ENCODE measurements at regions not wholly inside any gene's neighbourhood (a gene's known extent, or its start where the extent isn't known, plus 50 kb on each side); places are given as distances from the start of the nearest gene placed in this dataset.

DNA sequence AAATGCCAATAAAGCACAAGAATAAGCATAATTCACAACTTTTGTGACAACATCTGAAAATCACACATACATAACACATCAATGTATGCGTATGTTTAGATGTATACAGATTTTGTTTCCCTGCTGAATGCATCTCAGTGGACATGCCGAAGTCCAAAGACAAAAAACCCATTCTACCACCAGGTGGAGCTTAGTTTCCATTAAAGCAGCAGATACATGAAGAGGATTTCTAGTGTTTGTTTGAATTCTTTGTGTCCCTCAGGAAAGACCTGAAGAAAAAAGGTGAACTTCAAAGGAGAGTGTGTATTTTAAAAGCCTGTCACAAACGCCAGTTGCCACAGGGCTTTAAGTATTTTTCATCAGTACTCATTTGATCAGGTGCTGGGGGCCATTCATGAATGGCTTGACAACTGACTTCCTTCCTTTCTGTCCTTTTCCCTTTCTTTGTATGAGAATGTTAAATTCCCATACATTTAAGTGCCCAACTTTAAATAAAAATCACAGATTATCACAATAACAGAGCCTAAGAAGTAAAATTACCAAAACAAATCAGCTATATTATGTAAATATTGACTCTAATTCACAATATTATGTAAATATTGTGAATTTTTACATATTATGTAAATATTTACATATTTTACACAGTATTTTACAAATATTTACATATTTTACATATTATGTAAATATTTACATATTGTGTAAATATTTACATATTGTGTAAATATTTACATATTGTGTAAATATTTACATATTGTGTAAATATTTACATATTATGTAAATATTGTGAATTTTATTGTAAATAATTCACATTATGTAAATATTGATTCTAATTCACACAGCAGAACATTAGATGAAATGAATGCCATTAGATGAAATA lies 343.0 kb downstream of the CRPPA start:
- H3K36me3 Mint-ChIP-seq (ENCODE audit: low read depth), result peaks cover 6% of the 10 kb centered on the region; the same call in 2 of the 3 replicates
- H3K27me3 ChIP-seq (ENCODE audit: insufficient read depth), result no peaks in the 10 kb centered on the region
- peak overlapping the region; percentile 50; the same call in 1 of the 2 replicates for H3K27ac Mint-ChIP-seq
- H3K4me3 Mint-ChIP-seq, result no peak overlapping the region
- no peak overlapping the region for H2AFZ ChIP-seq
- H3K4me1 ChIP-seq (ENCODE audit: insufficient read depth), result 0 out of 2 replicates have a peak, but pooled peaks cover 8% of the 10 kb centered on the region
- H3K27ac ChIP-seq (ENCODE audit: low read depth), result no peak overlapping the region
- DNase-seq (ENCODE audit: low spot score) (peak; percentile 78), ATAC-seq (peak; percentile 77)
- no peaks in the 10 kb centered on the region for H3K36me3 ChIP-seq (ENCODE audit: insufficient read depth)
- H3K9me3 Mint-ChIP-seq, result peaks cover 3% of the 10 kb centered on the region; the same call in 1 of the 3 replicates
- no peaks in the 10 kb centered on the region for H3F3A ChIP-seq (replicated peaks; ENCODE audit: low read depth)
- H3K4me3 ChIP-seq, result no peak overlapping the region
- no peaks in the 10 kb centered on the region for H3K79me2 ChIP-seq (replicated peaks; ENCODE audit: insufficient read depth)
- no peaks in the 10 kb centered on the region for H4K20me1 ChIP-seq (replicated peaks; ENCODE audit: insufficient read depth)
- TF ChIP-seq ZNF114 (CRISPR knock-in tag; IDR thresholded peaks at IDR 0.05) (no peak), ZNF331 (CRISPR knock-in tag; IDR thresholded peaks at IDR 0.05; ENCODE audit: low read depth) (no peak), NANOG (IDR thresholded peaks at IDR 0.05; ENCODE audit: borderline replicate concordance) (peak; percentile 29; the same call in 1 of the 2 replicates)
- TF ChIP-seq, protein P1, sequence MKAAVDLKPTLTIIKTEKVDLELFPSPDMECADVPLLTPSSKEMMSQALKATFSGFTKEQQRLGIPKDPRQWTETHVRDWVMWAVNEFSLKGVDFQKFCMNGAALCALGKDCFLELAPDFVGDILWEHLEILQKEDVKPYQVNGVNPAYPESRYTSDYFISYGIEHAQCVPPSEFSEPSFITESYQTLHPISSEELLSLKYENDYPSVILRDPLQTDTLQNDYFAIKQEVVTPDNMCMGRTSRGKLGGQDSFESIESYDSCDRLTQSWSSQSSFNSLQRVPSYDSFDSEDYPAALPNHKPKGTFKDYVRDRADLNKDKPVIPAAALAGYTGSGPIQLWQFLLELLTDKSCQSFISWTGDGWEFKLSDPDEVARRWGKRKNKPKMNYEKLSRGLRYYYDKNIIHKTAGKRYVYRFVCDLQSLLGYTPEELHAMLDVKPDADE (IDR thresholded peaks at IDR 0.05), result no peak
- TF ChIP-seq, protein P2, sequence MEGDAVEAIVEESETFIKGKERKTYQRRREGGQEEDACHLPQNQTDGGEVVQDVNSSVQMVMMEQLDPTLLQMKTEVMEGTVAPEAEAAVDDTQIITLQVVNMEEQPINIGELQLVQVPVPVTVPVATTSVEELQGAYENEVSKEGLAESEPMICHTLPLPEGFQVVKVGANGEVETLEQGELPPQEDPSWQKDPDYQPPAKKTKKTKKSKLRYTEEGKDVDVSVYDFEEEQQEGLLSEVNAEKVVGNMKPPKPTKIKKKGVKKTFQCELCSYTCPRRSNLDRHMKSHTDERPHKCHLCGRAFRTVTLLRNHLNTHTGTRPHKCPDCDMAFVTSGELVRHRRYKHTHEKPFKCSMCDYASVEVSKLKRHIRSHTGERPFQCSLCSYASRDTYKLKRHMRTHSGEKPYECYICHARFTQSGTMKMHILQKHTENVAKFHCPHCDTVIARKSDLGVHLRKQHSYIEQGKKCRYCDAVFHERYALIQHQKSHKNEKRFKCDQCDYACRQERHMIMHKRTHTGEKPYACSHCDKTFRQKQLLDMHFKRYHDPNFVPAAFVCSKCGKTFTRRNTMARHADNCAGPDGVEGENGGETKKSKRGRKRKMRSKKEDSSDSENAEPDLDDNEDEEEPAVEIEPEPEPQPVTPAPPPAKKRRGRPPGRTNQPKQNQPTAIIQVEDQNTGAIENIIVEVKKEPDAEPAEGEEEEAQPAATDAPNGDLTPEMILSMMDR (conservative IDR thresholded peaks at IDR 0.05; ENCODE audit: low read depth in 2 of 2), result peak; percentile 80
- peaks cover 4% of the 10 kb centered on the region for H3K27me3 Mint-ChIP-seq (ENCODE audit: insufficient read depth, low read depth, poor library complexity)
- peaks cover 3% of the 10 kb centered on the region; the same call in 1 of the 2 replicates for H3K9me2 ChIP-seq (ENCODE audit: insufficient read depth)
- no peak overlapping the region for H3K4me2 ChIP-seq
- peaks cover 9% of the 10 kb centered on the region for H3K4me1 Mint-ChIP-seq

DNA sequence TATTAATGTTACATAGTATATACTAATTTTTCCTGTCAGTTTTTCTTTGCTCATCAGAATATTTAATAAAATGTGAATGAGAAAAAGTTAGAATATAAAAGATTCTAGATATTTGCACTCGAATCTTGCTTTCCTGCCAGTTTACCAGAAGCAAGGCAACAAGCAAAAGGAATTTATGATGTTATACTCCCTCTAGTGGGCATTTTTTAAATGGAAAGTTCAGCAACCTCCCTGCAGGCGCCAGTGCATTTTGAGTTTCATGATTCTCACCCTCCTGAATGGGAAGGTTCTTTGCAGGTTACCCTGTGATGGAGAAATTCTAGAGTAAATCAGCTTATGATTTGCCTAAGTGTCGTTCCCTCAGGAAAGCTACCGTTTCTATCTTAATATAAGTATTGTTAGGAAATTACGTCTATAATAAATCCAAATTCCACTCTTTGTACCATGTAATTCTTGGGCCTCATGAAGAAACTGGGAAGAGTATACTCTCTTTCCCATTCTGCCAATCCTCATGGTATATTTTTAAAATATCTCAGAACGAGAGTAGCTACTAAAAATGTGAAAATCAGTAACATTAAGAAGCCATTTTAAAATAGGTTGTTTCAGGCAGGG lies 350.0 kb downstream of the CRPPA start:
- Histone ChIP-seq H3K4me1 (ENCODE audit: insufficient read depth) (peaks cover 3% of the 10 kb centered on the region; the same call in 1 of the 2 replicates), H3K27ac (ENCODE audit: low read depth) (no peak overlapping the region), H3K4me3 (no peak overlapping the region), H4K20me1 (replicated peaks; ENCODE audit: insufficient read depth) (no peaks in the 10 kb centered on the region), H3F3A (replicated peaks; ENCODE audit: low read depth) (no peaks in the 10 kb centered on the region), H3K9me2 (ENCODE audit: insufficient read depth) (no peaks in the 10 kb centered on the region), H3K79me2 (replicated peaks; ENCODE audit: insufficient read depth) (no peaks in the 10 kb centered on the region), H2AFZ (no peak overlapping the region), H3K4me2 (no peak overlapping the region), H3K36me3 (ENCODE audit: insufficient read depth) (no peaks in the 10 kb centered on the region), H3K27me3 (ENCODE audit: insufficient read depth) (no peaks in the 10 kb centered on the region)
- no peak overlapping the region for H3K4me3 Mint-ChIP-seq
- peak; percentile 67 for ATAC-seq
- peaks cover 14% of the 10 kb centered on the region; the same call in 2 of the 3 replicates for H3K4me1 Mint-ChIP-seq
- no peaks in the 10 kb centered on the region for H3K27me3 Mint-ChIP-seq (ENCODE audit: insufficient read depth, low read depth, poor library complexity)
- no peak overlapping the region for H3K27ac Mint-ChIP-seq
- peak; percentile 82 for DNase-seq (ENCODE audit: low spot score)
- no peaks in the 10 kb centered on the region for H3K9me3 Mint-ChIP-seq
- no peaks in the 10 kb centered on the region for H3K36me3 Mint-ChIP-seq (ENCODE audit: low read depth)
- no peak for TF ChIP-seq CREB1 (CRISPR knock-in tag; IDR thresholded peaks at IDR 0.05; ENCODE audit: low read depth)
- TF ChIP-seq, protein P3, sequence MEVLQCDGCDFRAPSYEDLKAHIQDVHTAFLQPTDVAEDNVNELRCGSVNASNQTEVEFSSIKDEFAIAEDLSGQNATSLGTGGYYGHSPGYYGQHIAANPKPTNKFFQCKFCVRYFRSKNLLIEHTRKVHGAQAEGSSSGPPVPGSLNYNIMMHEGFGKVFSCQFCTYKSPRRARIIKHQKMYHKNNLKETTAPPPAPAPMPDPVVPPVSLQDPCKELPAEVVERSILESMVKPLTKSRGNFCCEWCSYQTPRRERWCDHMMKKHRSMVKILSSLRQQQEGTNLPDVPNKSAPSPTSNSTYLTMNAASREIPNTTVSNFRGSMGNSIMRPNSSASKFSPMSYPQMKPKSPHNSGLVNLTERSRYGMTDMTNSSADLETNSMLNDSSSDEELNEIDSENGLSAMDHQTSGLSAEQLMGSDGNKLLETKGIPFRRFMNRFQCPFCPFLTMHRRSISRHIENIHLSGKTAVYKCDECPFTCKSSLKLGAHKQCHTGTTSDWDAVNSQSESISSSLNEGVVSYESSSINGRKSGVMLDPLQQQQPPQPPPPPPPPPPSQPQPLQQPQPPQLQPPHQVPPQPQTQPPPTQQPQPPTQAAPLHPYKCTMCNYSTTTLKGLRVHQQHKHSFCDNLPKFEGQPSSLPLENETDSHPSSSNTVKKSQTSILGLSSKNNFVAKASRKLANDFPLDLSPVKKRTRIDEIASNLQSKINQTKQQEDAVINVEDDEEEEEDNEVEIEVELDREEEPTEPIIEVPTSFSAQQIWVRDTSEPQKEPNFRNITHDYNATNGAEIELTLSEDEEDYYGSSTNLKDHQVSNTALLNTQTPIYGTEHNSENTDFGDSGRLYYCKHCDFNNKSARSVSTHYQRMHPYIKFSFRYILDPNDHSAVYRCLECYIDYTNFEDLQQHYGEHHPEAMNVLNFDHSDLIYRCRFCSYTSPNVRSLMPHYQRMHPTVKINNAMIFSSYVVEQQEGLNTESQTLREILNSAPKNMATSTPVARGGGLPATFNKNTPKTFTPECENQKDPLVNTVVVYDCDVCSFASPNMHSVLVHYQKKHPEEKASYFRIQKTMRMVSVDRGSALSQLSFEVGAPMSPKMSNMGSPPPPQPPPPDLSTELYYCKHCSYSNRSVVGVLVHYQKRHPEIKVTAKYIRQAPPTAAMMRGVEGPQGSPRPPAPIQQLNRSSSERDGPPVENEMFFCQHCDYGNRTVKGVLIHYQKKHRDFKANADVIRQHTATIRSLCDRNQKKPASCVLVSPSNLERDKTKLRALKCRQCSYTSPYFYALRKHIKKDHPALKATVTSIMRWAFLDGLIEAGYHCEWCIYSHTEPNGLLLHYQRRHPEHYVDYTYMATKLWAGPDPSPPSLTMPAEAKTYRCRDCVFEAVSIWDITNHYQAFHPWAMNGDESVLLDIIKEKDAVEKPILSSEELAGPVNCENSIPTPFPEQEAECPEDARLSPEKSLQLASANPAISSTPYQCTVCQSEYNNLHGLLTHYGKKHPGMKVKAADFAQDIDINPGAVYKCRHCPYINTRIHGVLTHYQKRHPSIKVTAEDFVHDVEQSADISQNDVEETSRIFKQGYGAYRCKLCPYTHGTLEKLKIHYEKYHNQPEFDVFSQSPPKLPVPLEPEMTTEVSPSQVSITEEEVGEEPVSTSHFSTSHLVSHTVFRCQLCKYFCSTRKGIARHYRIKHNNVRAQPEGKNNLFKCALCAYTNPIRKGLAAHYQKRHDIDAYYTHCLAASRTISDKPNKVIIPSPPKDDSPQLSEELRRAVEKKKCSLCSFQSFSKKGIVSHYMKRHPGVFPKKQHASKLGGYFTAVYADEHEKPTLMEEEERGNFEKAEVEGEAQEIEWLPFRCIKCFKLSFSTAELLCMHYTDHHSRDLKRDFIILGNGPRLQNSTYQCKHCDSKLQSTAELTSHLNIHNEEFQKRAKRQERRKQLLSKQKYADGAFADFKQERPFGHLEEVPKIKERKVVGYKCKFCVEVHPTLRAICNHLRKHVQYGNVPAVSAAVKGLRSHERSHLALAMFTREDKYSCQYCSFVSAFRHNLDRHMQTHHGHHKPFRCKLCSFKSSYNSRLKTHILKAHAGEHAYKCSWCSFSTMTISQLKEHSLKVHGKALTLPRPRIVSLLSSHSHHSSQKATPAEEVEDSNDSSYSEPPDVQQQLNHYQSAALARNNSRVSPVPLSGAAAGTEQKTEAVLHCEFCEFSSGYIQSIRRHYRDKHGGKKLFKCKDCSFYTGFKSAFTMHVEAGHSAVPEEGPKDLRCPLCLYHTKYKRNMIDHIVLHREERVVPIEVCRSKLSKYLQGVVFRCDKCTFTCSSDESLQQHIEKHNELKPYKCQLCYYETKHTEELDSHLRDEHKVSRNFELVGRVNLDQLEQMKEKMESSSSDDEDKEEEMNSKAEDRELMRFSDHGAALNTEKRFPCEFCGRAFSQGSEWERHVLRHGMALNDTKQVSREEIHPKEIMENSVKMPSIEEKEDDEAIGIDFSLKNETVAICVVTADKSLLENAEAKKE (CRISPR knock-in tag; IDR thresholded peaks at IDR 0.05), result no peak
- TF ChIP-seq, protein P2 (conservative IDR thresholded peaks at IDR 0.05; ENCODE audit: low read depth in 2 of 2), result peak; percentile 77 to 93

Data from GM23338 (cell line).